ENCODE measurements at regions not wholly inside any gene's neighbourhood (a gene's known extent, or its start where the extent isn't known, plus 50 kb on each side); places are given as distances from the start of the nearest gene placed in this dataset.

DNA sequence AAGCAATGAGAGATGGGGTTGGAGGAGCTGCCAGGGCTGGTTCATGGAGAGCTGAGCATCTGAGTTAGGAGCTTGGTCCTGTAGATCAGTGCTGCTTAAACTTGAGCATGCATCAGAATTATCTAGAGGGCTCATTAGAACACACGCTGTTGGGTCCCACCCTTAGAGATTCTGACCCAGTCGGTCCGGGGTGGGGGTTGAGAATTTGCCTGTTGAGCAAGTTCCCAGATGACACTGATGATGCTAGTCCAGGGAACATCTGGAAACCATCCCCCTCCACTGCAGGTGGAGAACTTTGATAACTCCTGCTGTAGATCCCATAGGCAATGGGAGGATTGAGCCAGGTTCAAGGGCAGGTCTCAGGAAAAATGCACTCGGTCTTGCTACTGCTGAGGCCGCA lies 158.0 kb upstream of the KLF4 start:
- TF ChIP-seq CTCF (IDR thresholded peaks at IDR 0.05), result no peak
- TF ChIP-seq POLR2A (IDR thresholded peaks at IDR 0.05), result no peak

All from right lobe of liver (tissue), 4 donors.